Astrocyte of the spinal cord (primary cell): ENCODE measurements at regions not wholly inside any gene's neighbourhood (a gene's known extent, or its start where the extent isn't known, plus 50 kb on each side); places are given as distances from the start of the nearest gene placed in this dataset.

ENCODE experiments used
- DNase-seq: peaks from one replicate; pipeline ENCODE4 v3.0.0; 2011; ENCODE audit warnings: low read depth, low spot score
- H3K4me3 ChIP-seq: 2 replicates; pipeline ENCODE4 v1.5.1; 2011; ENCODE audit warnings: low read depth, mild to moderate bottlenecking, low read length, moderate library complexity
- CTCF ChIP-seq: IDR thresholded peaks from 2 replicates; pipeline ENCODE4 v1.5.1; 2012; ENCODE audit warnings: low read depth, mild to moderate bottlenecking, low read length, inconsistent platforms
- in situ Hi-C: cut with HindIII; loops from 2 replicates; pipeline ENCODE4 v1.10.0; 2017; ENCODE audit warnings: low sequenced_read_pairs

- DNase-seq = peak; percentile 7
- in situ Hi-C loops = no loop called here
- no peak overlapping the region for H3K4me3 ChIP-seq
- TF ChIP-seq CTCF = no peak
Observed at GRCh38 chrX:10327651-10328050, 170.9 kb downstream of the CLCN4 start.

- in situ Hi-C loops = no loop called here
- no peak for DNase-seq
- no peak overlapping the region for H3K4me3 ChIP-seq
- TF ChIP-seq CTCF = no peak
Observed at GRCh38 chrX:10329984-10330383, 173.2 kb downstream of the CLCN4 start.

GRCh38 chrX:10341309-10341708 is 184.5 kb downstream of the CLCN4 start:
- TF ChIP-seq CTCF = no peak
- no peak overlapping the region for H3K4me3 ChIP-seq
- in situ Hi-C loops = no loop called here
- DNase-seq = no peak

GRCh38 chrX:10350221-10350620 is 193.4 kb downstream of the CLCN4 start:
- H3K4me3 ChIP-seq = no peak overlapping the region
- in situ Hi-C loops = no loop called here
- no peak for DNase-seq
- TF ChIP-seq CTCF = no peak

- in situ Hi-C loops = no loop called here
- TF ChIP-seq CTCF = no peak
- peak; percentile 10 for DNase-seq
- no peak overlapping the region for H3K4me3 ChIP-seq
Observed at GRCh38 chrX:10350981-10351380, 194.2 kb downstream of the CLCN4 start.

GRCh38 chrX:10352536-10352935 is 195.8 kb downstream of the CLCN4 start:
- TF ChIP-seq CTCF = no peak
- no peak overlapping the region for H3K4me3 ChIP-seq
- DNase-seq = no peak
- in situ Hi-C loops = no loop called here

- peak; percentile 40 for DNase-seq
- no peak for TF ChIP-seq CTCF
- H3K4me3 ChIP-seq = no peak overlapping the region
- in situ Hi-C loops = no loop called here
Observed at GRCh38 chrX:10356979-10357378, 200.2 kb downstream of the CLCN4 start.
